Liver (tissue), 8 donors: ENCODE measurements at regions not wholly inside any gene's neighbourhood (a gene's known extent, or its start where the extent isn't known, plus 50 kb on each side); places are given as distances from the start of the nearest gene placed in this dataset.

Experiments used
- DNase-seq: peaks from one replicate; pipeline ENCODE4 v3.0.0-alpha.2; 2017; ENCODE audit warnings: low spot score
- H3K27ac ChIP-seq, 2 donors: one replicate each; pipeline ENCODE4 v1.7.0; 2013; ENCODE audit warnings: inconsistent platforms in 2 of 2, low read length in 2 of 2, control low read depth in 1 of 2, low read depth in 1 of 2, mild to moderate bottlenecking in 1 of 2
- H3K27me3 ChIP-seq, 4 donors: one replicate each; pipeline versions ENCODE4 v1.6.1 to v1.7.0; 2013; ENCODE audit warnings: low read length in 3 of 4, inconsistent platforms in 1 of 4, mild to moderate bottlenecking in 1 of 4, moderate library complexity in 1 of 4; ENCODE audit not compliant: control insufficient read depth in 4 of 4, insufficient read depth in 4 of 4
- H3K36me3 ChIP-seq, 4 donors: one replicate each; pipeline versions ENCODE4 v1.6.1 to v1.7.0; 2013; ENCODE audit warnings: low read length in 3 of 4, mild to moderate bottlenecking in 3 of 4, low read depth in 1 of 4, moderate library complexity in 1 of 4; ENCODE audit not compliant: control insufficient read depth in 4 of 4, insufficient read depth in 3 of 4
- H3K4me1 ChIP-seq, 4 donors: one replicate each; pipeline versions ENCODE4 v1.6.1 to v1.7.0; 2013; ENCODE audit warnings: low read length in 3 of 4, mild to moderate bottlenecking in 3 of 4, moderate library complexity in 1 of 4; ENCODE audit not compliant: control insufficient read depth in 4 of 4, insufficient read depth in 4 of 4
- H3K4me3 ChIP-seq, 3 donors: one replicate each; pipeline versions ENCODE4 v1.6.1 to v1.7.0; 2013; ENCODE audit warnings: low read length in 3 of 3, control low read depth in 1 of 3, low read depth in 1 of 3, mild to moderate bottlenecking in 1 of 3
- H3K9ac ChIP-seq, 2 donors: one replicate each; pipeline ENCODE4 v1.7.0; 2013; ENCODE audit warnings: low read length in 2 of 2, mild to moderate bottlenecking in 2 of 2, moderate library complexity in 2 of 2, control low read depth in 1 of 2, low read depth in 1 of 2
- H3K9me3 ChIP-seq, 4 donors: one replicate each; pipeline versions ENCODE4 v1.6.1 to v1.7.0; 2013; ENCODE audit warnings: low read length in 3 of 4; ENCODE audit not compliant: control insufficient read depth in 4 of 4
- EGR1 ChIP-seq, 2 donors: IDR thresholded peaks; 2 replicates each; pipeline ENCODE4 v1.6.1; 2016 to 2018; ENCODE audit warnings: antibody characterized with exemption in 2 of 2, low read depth in 2 of 2
- FOXA1 ChIP-seq: IDR thresholded peaks from 2 replicates; pipeline ENCODE4 v1.6.1; 2016; ENCODE audit warnings: antibody characterized with exemption
- FOXA2 ChIP-seq: IDR thresholded peaks from 2 replicates; pipeline ENCODE4 v1.6.1; 2016; ENCODE audit warnings: antibody characterized with exemption
- GABPA ChIP-seq, 2 donors: IDR thresholded peaks in 1 of 2; conservative IDR thresholded peaks in 1 of 2; 2 replicates each; pipeline ENCODE4 v1.6.1; 2016; ENCODE audit warnings: antibody characterized with exemption in 2 of 2, mild to moderate bottlenecking in 1 of 2, moderate library complexity in 1 of 2
- HNF4A ChIP-seq, 2 donors: conservative IDR thresholded peaks; 2 replicates each; pipeline ENCODE4 v1.6.1; 2016; ENCODE audit warnings: antibody characterized with exemption in 2 of 2, mild to moderate bottlenecking in 2 of 2
- HNF4G ChIP-seq: IDR thresholded peaks from 2 replicates; pipeline ENCODE4 v1.6.1; 2016; ENCODE audit warnings: antibody characterized with exemption
- JUND ChIP-seq, 2 donors: IDR thresholded peaks; 2 replicates each; pipeline ENCODE4 v1.6.1; 2016; ENCODE audit warnings: antibody characterized with exemption in 2 of 2
- RAD21 ChIP-seq, 2 donors: IDR thresholded peaks; 2 replicates each; pipeline ENCODE4 v1.6.1; 2016; ENCODE audit warnings: antibody characterized with exemption in 2 of 2, mild to moderate bottlenecking in 2 of 2
- RXRA ChIP-seq, 2 donors: IDR thresholded peaks; 2 replicates each; pipeline ENCODE4 v1.6.1; 2017 to 2018; ENCODE audit warnings: antibody characterized with exemption in 2 of 2, mild to moderate bottlenecking in 1 of 2
- SP1 ChIP-seq: IDR thresholded peaks from 2 replicates; pipeline ENCODE4 v1.6.1; 2018; ENCODE audit warnings: antibody characterized with exemption, mild to moderate bottlenecking
- TAF1 ChIP-seq: conservative IDR thresholded peaks from 2 replicates; pipeline ENCODE4 v1.6.1; 2016; ENCODE audit warnings: antibody characterized with exemption, mild to moderate bottlenecking
- YY1 ChIP-seq: IDR thresholded peaks from 2 replicates; pipeline ENCODE4 v1.6.1; 2016; ENCODE audit warnings: antibody characterized with exemption, mild to moderate bottlenecking
- WGBS: extraction: QIAGEN DNeasy Blood & Tissue Kit; methylation state at CpG from one replicate; pipeline ENCODE4 v1.1.7; 2013; 5-methylcytosine and 5-hydroxymethylcytosine counted together
- TF ChIP-seq, protein P1 (sequence below): IDR thresholded peaks from 2 replicates; pipeline ENCODE4 v1.6.1; 2016; ENCODE audit warnings: antibody characterized with exemption
- TF ChIP-seq, protein P2 (sequence below): IDR thresholded peaks from 2 replicates; pipeline ENCODE4 v1.6.1; 2016; ENCODE audit warnings: antibody characterized with exemption, mild to moderate bottlenecking
- TF ChIP-seq, protein P3 (sequence below): IDR thresholded peaks from 2 replicates; pipeline ENCODE4 v1.6.1; 2016; ENCODE audit warnings: antibody characterized with exemption
- TF ChIP-seq, protein P4 (sequence below): fragments of 150-350 bp; IDR thresholded peaks from 2 replicates; pipeline ENCODE4 v1.5.1; 2017; ENCODE audit warnings: improper control_type of control experiment, low read depth, low read length; ENCODE audit not compliant: missing input control
- TF ChIP-seq, protein P5 (sequence below): IDR thresholded peaks from 2 replicates; pipeline ENCODE4 v1.6.1; 2016; ENCODE audit warnings: antibody characterized with exemption
- donor health status: healthy.
- donor health status: healthy.
- donor health status: healthy.
- donor health status: healthy.
- donor health status: healthy.

DNA sequence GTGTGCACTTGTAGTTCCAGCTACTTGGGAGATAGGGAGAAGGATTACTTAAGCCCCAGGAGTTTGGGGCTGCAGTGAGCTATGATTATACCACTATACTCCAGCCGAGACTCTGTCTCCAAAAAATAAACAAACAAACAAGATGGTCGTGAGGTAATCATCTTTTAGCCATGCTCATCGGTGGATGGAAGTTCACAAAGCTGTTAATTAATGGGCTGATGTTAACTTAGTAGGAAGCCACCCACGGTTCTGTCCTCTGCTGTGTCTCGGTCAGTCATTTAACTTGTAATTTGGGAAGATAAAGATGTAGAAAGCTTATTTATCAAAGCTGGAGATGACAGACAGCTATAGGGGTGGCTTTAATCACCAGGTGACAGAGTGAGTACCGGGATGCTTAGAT, 64.9 kb downstream of the ARHGEF18 start:
- TF ChIP-seq GABPA (IDR thresholded peaks at IDR 0.05 in 1 of 2, conservative IDR thresholded peaks at IDR 0.05 in 1 of 2): no peak
- no peak for TF ChIP-seq HNF4G
- no peak for TF ChIP-seq TAF1
- no peak for TF ChIP-seq HNF4A (conservative IDR thresholded peaks at IDR 0.05)
- no peak for TF ChIP-seq FOXA1
- TF ChIP-seq, protein P1, sequence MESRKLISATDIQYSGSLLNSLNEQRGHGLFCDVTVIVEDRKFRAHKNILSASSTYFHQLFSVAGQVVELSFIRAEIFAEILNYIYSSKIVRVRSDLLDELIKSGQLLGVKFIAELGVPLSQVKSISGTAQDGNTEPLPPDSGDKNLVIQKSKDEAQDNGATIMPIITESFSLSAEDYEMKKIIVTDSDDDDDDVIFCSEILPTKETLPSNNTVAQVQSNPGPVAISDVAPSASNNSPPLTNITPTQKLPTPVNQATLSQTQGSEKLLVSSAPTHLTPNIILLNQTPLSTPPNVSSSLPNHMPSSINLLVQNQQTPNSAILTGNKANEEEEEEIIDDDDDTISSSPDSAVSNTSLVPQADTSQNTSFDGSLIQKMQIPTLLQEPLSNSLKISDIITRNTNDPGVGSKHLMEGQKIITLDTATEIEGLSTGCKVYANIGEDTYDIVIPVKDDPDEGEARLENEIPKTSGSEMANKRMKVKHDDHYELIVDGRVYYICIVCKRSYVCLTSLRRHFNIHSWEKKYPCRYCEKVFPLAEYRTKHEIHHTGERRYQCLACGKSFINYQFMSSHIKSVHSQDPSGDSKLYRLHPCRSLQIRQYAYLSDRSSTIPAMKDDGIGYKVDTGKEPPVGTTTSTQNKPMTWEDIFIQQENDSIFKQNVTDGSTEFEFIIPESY: no peak
- TF ChIP-seq, protein P2, sequence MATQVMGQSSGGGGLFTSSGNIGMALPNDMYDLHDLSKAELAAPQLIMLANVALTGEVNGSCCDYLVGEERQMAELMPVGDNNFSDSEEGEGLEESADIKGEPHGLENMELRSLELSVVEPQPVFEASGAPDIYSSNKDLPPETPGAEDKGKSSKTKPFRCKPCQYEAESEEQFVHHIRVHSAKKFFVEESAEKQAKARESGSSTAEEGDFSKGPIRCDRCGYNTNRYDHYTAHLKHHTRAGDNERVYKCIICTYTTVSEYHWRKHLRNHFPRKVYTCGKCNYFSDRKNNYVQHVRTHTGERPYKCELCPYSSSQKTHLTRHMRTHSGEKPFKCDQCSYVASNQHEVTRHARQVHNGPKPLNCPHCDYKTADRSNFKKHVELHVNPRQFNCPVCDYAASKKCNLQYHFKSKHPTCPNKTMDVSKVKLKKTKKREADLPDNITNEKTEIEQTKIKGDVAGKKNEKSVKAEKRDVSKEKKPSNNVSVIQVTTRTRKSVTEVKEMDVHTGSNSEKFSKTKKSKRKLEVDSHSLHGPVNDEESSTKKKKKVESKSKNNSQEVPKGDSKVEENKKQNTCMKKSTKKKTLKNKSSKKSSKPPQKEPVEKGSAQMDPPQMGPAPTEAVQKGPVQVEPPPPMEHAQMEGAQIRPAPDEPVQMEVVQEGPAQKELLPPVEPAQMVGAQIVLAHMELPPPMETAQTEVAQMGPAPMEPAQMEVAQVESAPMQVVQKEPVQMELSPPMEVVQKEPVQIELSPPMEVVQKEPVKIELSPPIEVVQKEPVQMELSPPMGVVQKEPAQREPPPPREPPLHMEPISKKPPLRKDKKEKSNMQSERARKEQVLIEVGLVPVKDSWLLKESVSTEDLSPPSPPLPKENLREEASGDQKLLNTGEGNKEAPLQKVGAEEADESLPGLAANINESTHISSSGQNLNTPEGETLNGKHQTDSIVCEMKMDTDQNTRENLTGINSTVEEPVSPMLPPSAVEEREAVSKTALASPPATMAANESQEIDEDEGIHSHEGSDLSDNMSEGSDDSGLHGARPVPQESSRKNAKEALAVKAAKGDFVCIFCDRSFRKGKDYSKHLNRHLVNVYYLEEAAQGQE: no peak
- no peak for TF ChIP-seq JUND (IDR thresholded peaks at IDR 0.05)
- TF ChIP-seq RAD21 (IDR thresholded peaks at IDR 0.05): no peak
- TF ChIP-seq, protein P3, sequence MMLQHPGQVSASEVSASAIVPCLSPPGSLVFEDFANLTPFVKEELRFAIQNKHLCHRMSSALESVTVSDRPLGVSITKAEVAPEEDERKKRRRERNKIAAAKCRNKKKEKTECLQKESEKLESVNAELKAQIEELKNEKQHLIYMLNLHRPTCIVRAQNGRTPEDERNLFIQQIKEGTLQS: no peak
- no peak for TF ChIP-seq RXRA (IDR thresholded peaks at IDR 0.05)
- TF ChIP-seq SP1: no peak
- TF ChIP-seq YY1: no peak
- TF ChIP-seq, protein P4, sequence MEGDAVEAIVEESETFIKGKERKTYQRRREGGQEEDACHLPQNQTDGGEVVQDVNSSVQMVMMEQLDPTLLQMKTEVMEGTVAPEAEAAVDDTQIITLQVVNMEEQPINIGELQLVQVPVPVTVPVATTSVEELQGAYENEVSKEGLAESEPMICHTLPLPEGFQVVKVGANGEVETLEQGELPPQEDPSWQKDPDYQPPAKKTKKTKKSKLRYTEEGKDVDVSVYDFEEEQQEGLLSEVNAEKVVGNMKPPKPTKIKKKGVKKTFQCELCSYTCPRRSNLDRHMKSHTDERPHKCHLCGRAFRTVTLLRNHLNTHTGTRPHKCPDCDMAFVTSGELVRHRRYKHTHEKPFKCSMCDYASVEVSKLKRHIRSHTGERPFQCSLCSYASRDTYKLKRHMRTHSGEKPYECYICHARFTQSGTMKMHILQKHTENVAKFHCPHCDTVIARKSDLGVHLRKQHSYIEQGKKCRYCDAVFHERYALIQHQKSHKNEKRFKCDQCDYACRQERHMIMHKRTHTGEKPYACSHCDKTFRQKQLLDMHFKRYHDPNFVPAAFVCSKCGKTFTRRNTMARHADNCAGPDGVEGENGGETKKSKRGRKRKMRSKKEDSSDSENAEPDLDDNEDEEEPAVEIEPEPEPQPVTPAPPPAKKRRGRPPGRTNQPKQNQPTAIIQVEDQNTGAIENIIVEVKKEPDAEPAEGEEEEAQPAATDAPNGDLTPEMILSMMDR: no peak
- TF ChIP-seq FOXA2: no peak
- TF ChIP-seq EGR1 (IDR thresholded peaks at IDR 0.05; ENCODE audit: low read depth in 2 of 2): no peak
- TF ChIP-seq, protein P5, sequence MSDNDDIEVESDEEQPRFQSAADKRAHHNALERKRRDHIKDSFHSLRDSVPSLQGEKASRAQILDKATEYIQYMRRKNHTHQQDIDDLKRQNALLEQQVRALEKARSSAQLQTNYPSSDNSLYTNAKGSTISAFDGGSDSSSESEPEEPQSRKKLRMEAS: no peak
- no peak for DNase-seq
- peaks cover 0 to 6% (median 2%) of the 10 kb centered on the region in 4 donors for H3K4me1 ChIP-seq

More for the DNA sequence above, 64.9 kb downstream of the ARHGEF18 start:
- no peaks in the 10 kb centered on the region for H3K36me3 ChIP-seq
- H3K9ac ChIP-seq: no peak overlapping the region
- H3K9me3 ChIP-seq: no peaks in the 10 kb centered on the region
- 80% methylated on average over 6 of the region's 6 CpGs for WGBS
- H3K27me3 ChIP-seq: no peaks in the 10 kb centered on the region
- H3K27ac ChIP-seq: no peak overlapping the region
- H3K4me3 ChIP-seq: no peak overlapping the region
